ENCODE measurements at regions not wholly inside any gene's neighbourhood (a gene's known extent, or its start where the extent isn't known, plus 50 kb on each side); places are given as distances from the start of the nearest gene placed in this dataset.
"Not testable (repeated sequence)": the region's sequence is repeated elsewhere in the genome, so short reads cannot be mapped to it uniquely, and the experiment has no call there.

DNA sequence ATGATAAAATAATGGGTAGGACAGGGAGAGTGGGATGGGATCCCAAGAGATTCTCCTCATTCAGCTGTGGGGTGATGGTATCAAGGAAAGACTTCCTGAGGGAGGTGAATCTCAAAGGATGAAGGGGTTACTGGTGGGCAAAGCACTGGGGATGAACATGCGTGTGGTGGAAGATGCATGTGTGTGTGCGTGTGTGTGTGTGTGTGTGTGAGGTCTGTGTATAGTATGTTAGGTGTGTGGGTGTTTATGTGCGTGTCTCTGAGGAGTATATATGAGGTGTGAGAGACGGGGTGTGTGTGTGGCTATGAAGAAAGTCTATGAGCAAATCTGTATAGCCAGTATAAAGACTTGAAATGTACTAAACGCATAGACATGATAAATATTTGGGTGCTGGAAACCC lies 220.0 kb upstream of the MYLIP start:
- Histone ChIP-seq H3K9ac (ENCODE audit: low read length in 3 of 3) (no peak overlapping the region), H3K27me3 (ENCODE audit: control insufficient read depth, insufficient read depth, low read length) (no peaks in the 10 kb centered on the region), H3K27ac (ENCODE audit: low read depth in 2 of 2, low read length in 2 of 2) (no peak overlapping the region), H3K36me3 (ENCODE audit: control insufficient read depth in 2 of 3, insufficient read depth in 3 of 3, low read length in 3 of 3) (no peaks in the 10 kb centered on the region), H3K9me3 (ENCODE audit: control insufficient read depth in 2 of 3, insufficient read depth in 1 of 3, low read length in 3 of 3) (no peaks in the 10 kb centered on the region), H3K4me3 (ENCODE audit: low read length in 3 of 3) (no peak overlapping the region), H3K4me1 (ENCODE audit: control insufficient read depth in 2 of 3, insufficient read depth in 2 of 3, low read depth in 1 of 3, low read length in 3 of 3) (peaks cover 0 to 4% (median 0%) of the 10 kb centered on the region in 3 donors)
- intact Hi-C loops (cut with DNase I) = no loop called here
- DNase-seq = no peak
- no peak for FAIRE-seq
- TF ChIP-seq, protein P1, sequence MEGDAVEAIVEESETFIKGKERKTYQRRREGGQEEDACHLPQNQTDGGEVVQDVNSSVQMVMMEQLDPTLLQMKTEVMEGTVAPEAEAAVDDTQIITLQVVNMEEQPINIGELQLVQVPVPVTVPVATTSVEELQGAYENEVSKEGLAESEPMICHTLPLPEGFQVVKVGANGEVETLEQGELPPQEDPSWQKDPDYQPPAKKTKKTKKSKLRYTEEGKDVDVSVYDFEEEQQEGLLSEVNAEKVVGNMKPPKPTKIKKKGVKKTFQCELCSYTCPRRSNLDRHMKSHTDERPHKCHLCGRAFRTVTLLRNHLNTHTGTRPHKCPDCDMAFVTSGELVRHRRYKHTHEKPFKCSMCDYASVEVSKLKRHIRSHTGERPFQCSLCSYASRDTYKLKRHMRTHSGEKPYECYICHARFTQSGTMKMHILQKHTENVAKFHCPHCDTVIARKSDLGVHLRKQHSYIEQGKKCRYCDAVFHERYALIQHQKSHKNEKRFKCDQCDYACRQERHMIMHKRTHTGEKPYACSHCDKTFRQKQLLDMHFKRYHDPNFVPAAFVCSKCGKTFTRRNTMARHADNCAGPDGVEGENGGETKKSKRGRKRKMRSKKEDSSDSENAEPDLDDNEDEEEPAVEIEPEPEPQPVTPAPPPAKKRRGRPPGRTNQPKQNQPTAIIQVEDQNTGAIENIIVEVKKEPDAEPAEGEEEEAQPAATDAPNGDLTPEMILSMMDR (IDR thresholded peaks at IDR 0.05; ENCODE audit: borderline replicate concordance, extremely low read depth, insufficient read depth) = no peak

DNA sequence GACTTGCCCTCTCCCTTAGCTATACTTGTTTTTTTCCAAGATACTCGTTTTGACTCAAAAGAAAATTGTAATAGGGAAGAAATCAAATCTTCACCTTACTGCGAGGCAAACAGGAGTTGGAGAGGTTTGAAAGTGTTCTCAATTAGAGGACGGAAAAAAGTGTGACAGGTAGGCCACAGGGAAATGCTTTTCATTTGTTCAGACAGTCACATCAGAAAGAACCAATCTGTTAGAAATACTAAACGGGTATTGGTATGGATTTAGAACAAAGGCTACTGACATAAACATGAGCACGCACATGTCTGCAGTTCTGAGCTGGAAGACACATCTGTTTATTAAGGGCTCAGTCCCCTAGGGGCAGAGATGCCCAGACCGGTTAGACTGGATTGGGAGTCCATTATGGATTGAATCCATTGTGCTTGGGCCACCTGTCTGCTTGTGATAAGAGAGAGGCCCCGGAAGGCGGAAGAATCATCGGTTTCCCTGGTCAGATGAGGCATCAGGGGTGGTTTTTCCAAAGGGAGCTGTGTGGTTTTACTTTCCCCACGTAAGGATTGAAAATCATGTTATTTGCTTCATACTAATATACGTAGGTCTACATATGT lies 220.9 kb upstream of the MYLIP start:
- Histone ChIP-seq H3K9ac (ENCODE audit: low read length in 3 of 3) (no peak overlapping the region), H3K36me3 (ENCODE audit: control insufficient read depth in 2 of 3, insufficient read depth in 3 of 3, low read length in 3 of 3) (no peaks in the 10 kb centered on the region), H3K27me3 (ENCODE audit: control insufficient read depth, insufficient read depth, low read length) (no peaks in the 10 kb centered on the region), H3K9me3 (ENCODE audit: control insufficient read depth in 2 of 3, insufficient read depth in 1 of 3, low read length in 3 of 3) (no peaks in the 10 kb centered on the region), H3K4me3 (ENCODE audit: low read length in 3 of 3) (no peak overlapping the region), H3K27ac (ENCODE audit: low read depth in 2 of 2, low read length in 2 of 2) (no peak overlapping the region), H3K4me1 (ENCODE audit: control insufficient read depth in 2 of 3, insufficient read depth in 2 of 3, low read depth in 1 of 3, low read length in 3 of 3) (peaks cover 0 to 4% (median 0%) of the 10 kb centered on the region in 3 donors)
- TF ChIP-seq, protein P1 (IDR thresholded peaks at IDR 0.05; ENCODE audit: borderline replicate concordance, extremely low read depth, insufficient read depth) = no peak
- DNase-seq = peak in 2 of 5 donors; percentile 35 to 48
- intact Hi-C loops (cut with DNase I) = no loop called here
- FAIRE-seq = no peak

DNA sequence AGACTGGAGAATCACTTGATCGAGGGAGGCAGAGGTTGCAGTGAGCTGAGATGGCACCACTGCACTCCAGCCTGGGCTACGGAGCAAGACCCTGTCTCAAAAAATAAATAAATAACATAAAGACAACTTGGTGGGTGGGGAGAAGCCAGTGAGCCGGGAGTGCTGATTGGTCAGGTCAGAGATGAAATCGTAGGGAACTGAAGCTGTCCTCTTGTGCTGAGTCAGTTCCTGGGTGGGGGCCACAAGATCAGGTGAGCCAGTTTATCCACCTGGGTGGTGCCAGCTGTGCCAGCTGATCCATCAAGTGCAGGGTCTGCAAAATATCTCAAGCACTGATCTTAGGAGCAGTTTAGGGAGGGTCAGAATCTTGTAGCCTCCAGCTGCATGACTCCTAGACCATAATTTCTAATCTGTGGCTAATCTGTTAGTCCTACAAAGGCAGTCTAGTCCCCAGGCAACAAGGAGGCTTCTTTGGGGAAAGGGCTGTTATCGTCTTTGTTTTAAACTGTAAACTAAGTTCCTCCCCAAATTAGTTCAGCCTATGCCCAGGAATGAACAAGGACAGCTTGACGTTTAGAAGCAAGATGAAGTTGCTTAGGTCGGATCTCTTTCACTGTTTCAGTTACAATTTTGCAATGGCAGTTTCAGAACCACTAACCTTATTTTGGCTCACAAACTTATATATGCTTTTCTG lies 221.5 kb upstream of the MYLIP start:
- H3K27ac ChIP-seq (ENCODE audit: low read depth in 2 of 2, low read length in 2 of 2); H3K9ac ChIP-seq (ENCODE audit: low read length in 3 of 3); FAIRE-seq; H3K4me1 ChIP-seq (ENCODE audit: control insufficient read depth in 2 of 3, insufficient read depth in 2 of 3, low read depth in 1 of 3, low read length in 3 of 3); H3K36me3 ChIP-seq (ENCODE audit: control insufficient read depth in 2 of 3, insufficient read depth in 3 of 3, low read length in 3 of 3); DNase-seq; intact Hi-C loops (cut with DNase I); H3K4me3 ChIP-seq (ENCODE audit: low read length in 3 of 3); H3K9me3 ChIP-seq (ENCODE audit: control insufficient read depth in 2 of 3, insufficient read depth in 1 of 3, low read length in 3 of 3); H3K27me3 ChIP-seq (ENCODE audit: control insufficient read depth, insufficient read depth, low read length): not testable (repeated sequence)

DNA sequence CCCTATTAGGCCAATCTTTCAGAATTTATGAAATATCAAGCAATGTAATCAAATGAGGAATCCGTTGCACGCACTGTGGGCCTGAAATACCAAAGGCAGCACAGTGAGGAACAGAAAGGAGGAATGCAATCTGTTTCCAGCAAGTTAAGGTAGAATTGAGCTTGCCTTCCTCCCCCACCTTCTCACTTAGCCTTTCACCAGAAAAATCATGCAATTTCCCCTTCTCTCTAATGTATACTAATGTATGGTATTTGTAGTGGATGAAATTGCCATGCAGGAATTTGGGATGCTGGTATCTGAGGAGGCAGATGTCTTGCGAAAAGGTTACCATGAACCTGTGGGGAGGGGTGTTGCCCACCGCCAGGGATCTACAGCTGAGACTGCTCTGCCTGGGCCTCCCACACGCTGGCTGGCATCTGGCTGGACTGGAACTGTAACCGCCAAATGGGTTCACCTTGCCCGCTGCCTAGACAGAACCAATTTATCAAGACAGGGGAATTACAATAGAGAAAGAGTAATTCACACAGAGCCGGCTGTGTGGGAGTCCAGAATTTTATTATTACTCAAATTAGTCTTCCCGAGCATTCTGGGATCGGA lies 222.4 kb upstream of the MYLIP start:
- no peak for FAIRE-seq
- Histone ChIP-seq H3K27ac (ENCODE audit: low read depth in 2 of 2, low read length in 2 of 2) (peak overlapping the region in 1 of 2 donors; percentile 10), H3K4me1 (ENCODE audit: control insufficient read depth in 2 of 3, insufficient read depth in 2 of 3, low read depth in 1 of 3, low read length in 3 of 3) (peaks cover 0 to 4% (median 0%) of the 10 kb centered on the region in 3 donors), H3K9ac (ENCODE audit: low read length in 3 of 3) (no peak overlapping the region), H3K9me3 (ENCODE audit: control insufficient read depth in 2 of 3, insufficient read depth in 1 of 3, low read length in 3 of 3) (no peaks in the 10 kb centered on the region), H3K36me3 (ENCODE audit: control insufficient read depth in 2 of 3, insufficient read depth in 3 of 3, low read length in 3 of 3) (no peaks in the 10 kb centered on the region), H3K4me3 (ENCODE audit: low read length in 3 of 3) (no peak overlapping the region), H3K27me3 (ENCODE audit: control insufficient read depth, insufficient read depth, low read length) (no peaks in the 10 kb centered on the region)
- TF ChIP-seq, protein P1 (IDR thresholded peaks at IDR 0.05; ENCODE audit: borderline replicate concordance, extremely low read depth, insufficient read depth) = no peak
- intact Hi-C loops (cut with DNase I) = no loop called here
- peak in 4 of 5 donors; percentile 41 to 66 (median 56) for DNase-seq

Data from kidney (tissue), 13 donors.